Gastrocnemius medialis (tissue), 4 donors: ENCODE measurements at regions not wholly inside any gene's neighbourhood (a gene's known extent, or its start where the extent isn't known, plus 50 kb on each side); places are given as distances from the start of the nearest gene placed in this dataset.

Experiments
- ATAC-seq, 2 donors: fragments of 150-250 bp; one replicate each; pipeline ENCODE4 v1.9.1; 2016
- DNase-seq, 2 donors: peaks; one replicate each; pipeline ENCODE4 v3.0.0-alpha.2; 2019
- H3K27ac ChIP-seq, 4 donors: fragments of 200-600 bp; sonication (generic); 1 replicate in 1 of 4; 2 replicates in 3 of 4; pipeline ENCODE4 v1.5.1; 2016 to 2018; ENCODE audit warnings: mild to moderate bottlenecking in 2 of 4, moderate library complexity in 1 of 4
- H3K27me3 ChIP-seq, 3 donors: fragments of 200-600 bp; sonication (generic) in 2 of 3; 1 replicate in 1 of 3; 2 replicates in 2 of 3; pipeline versions ENCODE4 v1.5.1 to v1.6.0; 2016 to 2019; ENCODE audit warnings: mild to moderate bottlenecking in 1 of 3, moderate library complexity in 1 of 3
- H3K36me3 ChIP-seq, 2 donors: fragments of 200-600 bp; sonication (generic) in 1 of 2; one replicate each; pipeline ENCODE4 v1.5.1; 2017 to 2018
- H3K4me1 ChIP-seq, 2 donors: fragments of 200-600 bp; sonication (generic) in 1 of 2; one replicate each; pipeline ENCODE4 v1.5.1; 2016 to 2017; ENCODE audit warnings: mild to moderate bottlenecking in 2 of 2
- H3K4me3 ChIP-seq, 4 donors: fragments of 200-600 bp; sonication (generic) in 3 of 4; 1 replicate in 1 of 4; 2 replicates in 3 of 4; pipeline ENCODE4 v1.5.1; 2016 to 2019; ENCODE audit warnings: mild to moderate bottlenecking in 2 of 4
- H3K9me3 ChIP-seq, 3 donors: fragments of 200-600 bp; sonication (generic) in 2 of 3; 1 replicate in 1 of 3; 2 replicates in 2 of 3; pipeline ENCODE4 v1.5.1; 2016 to 2019
- POLR2A ChIP-seq, 2 donors: fragments of 450-650 bp; IDR thresholded peaks; one replicate each; pipeline ENCODE4 v1.6.1; 2017; ENCODE audit warnings: antibody characterized with exemption in 2 of 2, mild to moderate bottlenecking in 2 of 2, moderate library complexity in 2 of 2
- in situ Hi-C, 4 donors: fragments of 200-750 bp; cut with MboI; loops; one replicate each; pipeline versions ENCODE4 v1.15.0 to v1.8.0; 2017; ENCODE audit warnings: low sequenced_read_pairs in 4 of 4
- intact Hi-C: fragments of 100-400 bp; cut with DNase I; formaldehyde crosslinking; loops from one replicate; pipeline ENCODE4 v1.15.1; 2023; ENCODE audit warnings: low total_unique reads
- TF ChIP-seq, protein P1 (sequence below), 5 experiments: fragments of 450-650 bp in 3 of 5; fragments of 200-600 bp in 2 of 5; sonication (generic) in 2 of 5; IDR thresholded peaks in 4 of 5; conservative IDR thresholded peaks in 1 of 5; 1 replicate in 4 of 5; 2 replicates in 1 of 5; pipeline ENCODE4 v1.5.1; 2016 to 2019; ENCODE audit warnings: antibody characterized with exemption in 5 of 5, mild to moderate bottlenecking in 3 of 5, moderate library complexity in 3 of 5

DNA sequence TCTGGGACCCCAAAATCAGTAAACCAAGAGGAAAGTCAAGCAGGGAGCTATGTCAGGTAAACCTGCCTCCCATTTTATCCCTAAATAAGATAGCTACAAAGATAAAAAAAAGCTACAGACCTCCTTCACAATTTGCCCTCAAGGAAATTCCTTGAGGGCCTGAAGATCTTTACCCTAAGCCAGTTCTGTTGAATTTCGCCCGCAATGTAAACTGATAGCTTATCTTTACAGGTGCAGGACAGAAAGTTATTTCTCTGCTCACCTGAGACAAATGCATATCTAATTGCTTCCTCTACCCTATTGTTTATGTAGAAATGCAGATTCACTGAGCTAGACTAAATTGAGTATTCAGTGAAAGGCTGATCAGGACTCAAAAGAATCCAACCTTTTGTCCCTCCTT, 153.4 kb upstream of the CHRM3 start:
- H3K27ac ChIP-seq = no peak overlapping the region
- intact Hi-C loops (no loop called here), in situ Hi-C loops (no loop called here)
- ATAC-seq (no peak), DNase-seq (no peak)
- no peaks in the 10 kb centered on the region for H3K27me3 ChIP-seq
- H3K9me3 ChIP-seq = no peaks in the 10 kb centered on the region
- TF ChIP-seq POLR2A (IDR thresholded peaks at IDR 0.05) = no peak
- TF ChIP-seq, protein P1, sequence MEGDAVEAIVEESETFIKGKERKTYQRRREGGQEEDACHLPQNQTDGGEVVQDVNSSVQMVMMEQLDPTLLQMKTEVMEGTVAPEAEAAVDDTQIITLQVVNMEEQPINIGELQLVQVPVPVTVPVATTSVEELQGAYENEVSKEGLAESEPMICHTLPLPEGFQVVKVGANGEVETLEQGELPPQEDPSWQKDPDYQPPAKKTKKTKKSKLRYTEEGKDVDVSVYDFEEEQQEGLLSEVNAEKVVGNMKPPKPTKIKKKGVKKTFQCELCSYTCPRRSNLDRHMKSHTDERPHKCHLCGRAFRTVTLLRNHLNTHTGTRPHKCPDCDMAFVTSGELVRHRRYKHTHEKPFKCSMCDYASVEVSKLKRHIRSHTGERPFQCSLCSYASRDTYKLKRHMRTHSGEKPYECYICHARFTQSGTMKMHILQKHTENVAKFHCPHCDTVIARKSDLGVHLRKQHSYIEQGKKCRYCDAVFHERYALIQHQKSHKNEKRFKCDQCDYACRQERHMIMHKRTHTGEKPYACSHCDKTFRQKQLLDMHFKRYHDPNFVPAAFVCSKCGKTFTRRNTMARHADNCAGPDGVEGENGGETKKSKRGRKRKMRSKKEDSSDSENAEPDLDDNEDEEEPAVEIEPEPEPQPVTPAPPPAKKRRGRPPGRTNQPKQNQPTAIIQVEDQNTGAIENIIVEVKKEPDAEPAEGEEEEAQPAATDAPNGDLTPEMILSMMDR (IDR thresholded peaks at IDR 0.05 in 4 of 5, conservative IDR thresholded peaks at IDR 0.05 in 1 of 5) = no peak
- H3K36me3 ChIP-seq = no peaks in the 10 kb centered on the region
- H3K4me3 ChIP-seq = no peak overlapping the region
- H3K4me1 ChIP-seq = no peaks in the 10 kb centered on the region

- no peaks in the 10 kb centered on the region for H3K9me3 ChIP-seq
- H3K27ac ChIP-seq = no peak overlapping the region
- in situ Hi-C loops (no loop called here), intact Hi-C loops (no loop called here)
- ATAC-seq (no peak), DNase-seq (no peak)
- H3K36me3 ChIP-seq = no peaks in the 10 kb centered on the region
- H3K27me3 ChIP-seq = no peaks in the 10 kb centered on the region
- no peak overlapping the region for H3K4me3 ChIP-seq
- TF ChIP-seq POLR2A (IDR thresholded peaks at IDR 0.05) = no peak
- TF ChIP-seq, protein P1 (IDR thresholded peaks at IDR 0.05 in 4 of 5, conservative IDR thresholded peaks at IDR 0.05 in 1 of 5) = no peak
- no peaks in the 10 kb centered on the region for H3K4me1 ChIP-seq
Observed at GRCh38 chr1:239228451-239228850, 157.9 kb upstream of the CHRM3 start.

GRCh38 chr1:239225396-239225795, 161.0 kb upstream of the CHRM3 start:
- H3K4me1 ChIP-seq = no peaks in the 10 kb centered on the region
- TF ChIP-seq, protein P1 (IDR thresholded peaks at IDR 0.05 in 4 of 5, conservative IDR thresholded peaks at IDR 0.05 in 1 of 5) = no peak
- TF ChIP-seq POLR2A (IDR thresholded peaks at IDR 0.05) = no peak
- H3K36me3 ChIP-seq = no peaks in the 10 kb centered on the region
- no peak overlapping the region for H3K27ac ChIP-seq
- H3K27me3 ChIP-seq = no peaks in the 10 kb centered on the region
- H3K9me3 ChIP-seq = no peaks in the 10 kb centered on the region
- in situ Hi-C loops = no loop called here
- DNase-seq (no peak), ATAC-seq (no peak)
- intact Hi-C loops = no loop called here
- no peak overlapping the region for H3K4me3 ChIP-seq

GRCh38 chr1:239224100-239224499, 162.3 kb upstream of the CHRM3 start:
- no peaks in the 10 kb centered on the region for H3K4me1 ChIP-seq
- ATAC-seq (no peak), DNase-seq (no peak)
- intact Hi-C loops = no loop called here
- no peaks in the 10 kb centered on the region for H3K36me3 ChIP-seq
- no peak overlapping the region for H3K4me3 ChIP-seq
- no peak overlapping the region for H3K27ac ChIP-seq
- H3K27me3 ChIP-seq = no peaks in the 10 kb centered on the region
- no peaks in the 10 kb centered on the region for H3K9me3 ChIP-seq
- TF ChIP-seq, protein P1 (IDR thresholded peaks at IDR 0.05 in 4 of 5, conservative IDR thresholded peaks at IDR 0.05 in 1 of 5) = no peak
- TF ChIP-seq POLR2A (IDR thresholded peaks at IDR 0.05) = no peak
- in situ Hi-C loops = no loop called here

- TF ChIP-seq, protein P1 (IDR thresholded peaks at IDR 0.05 in 4 of 5, conservative IDR thresholded peaks at IDR 0.05 in 1 of 5) = no peak
- TF ChIP-seq POLR2A (IDR thresholded peaks at IDR 0.05) = no peak
- ATAC-seq = no peak
- H3K27me3 ChIP-seq = no peaks in the 10 kb centered on the region
- intact Hi-C loops = no loop called here
- H3K4me3 ChIP-seq = no peak overlapping the region
- no peak for DNase-seq
- no peak overlapping the region for H3K27ac ChIP-seq
- H3K36me3 ChIP-seq = no peaks in the 10 kb centered on the region
- no peaks in the 10 kb centered on the region for H3K4me1 ChIP-seq
- in situ Hi-C loops = no loop called here
- no peaks in the 10 kb centered on the region for H3K9me3 ChIP-seq
Observed at GRCh38 chr1:239222999-239223398, 163.4 kb upstream of the CHRM3 start.
